ENCODE measurements at regions not wholly inside any gene's neighbourhood (a gene's known extent, or its start where the extent isn't known, plus 50 kb on each side); places are given as distances from the start of the nearest gene placed in this dataset.

DNA sequence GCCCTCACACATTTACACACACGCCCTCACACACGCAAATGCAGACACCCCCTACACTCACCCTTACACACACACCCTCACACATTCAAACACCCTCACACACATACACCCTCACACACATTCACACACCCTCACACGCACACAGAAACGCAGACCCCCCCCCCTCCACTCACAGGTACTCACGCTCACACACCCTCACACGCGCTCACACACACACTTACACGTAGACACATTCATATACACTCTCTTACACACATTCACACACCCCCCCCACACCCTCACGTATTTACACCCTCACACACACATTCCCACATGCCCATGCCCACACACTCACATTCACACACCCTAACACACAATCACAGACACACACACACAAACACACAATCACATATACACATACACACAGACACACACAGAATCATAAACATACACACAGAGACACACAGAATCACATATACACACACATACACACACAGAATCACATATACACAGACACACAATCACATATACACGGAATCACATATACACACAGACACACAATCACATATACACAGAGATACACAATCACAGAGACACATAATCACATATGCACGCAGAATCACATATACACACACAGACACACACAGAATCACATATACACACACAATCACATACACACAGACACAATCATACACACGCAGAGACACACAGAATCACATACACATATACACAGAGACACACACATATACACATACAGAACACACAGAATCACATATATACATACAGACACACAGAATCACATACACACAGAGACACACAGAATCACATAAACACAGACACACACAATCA, 250.1 kb upstream of the RPL38 start:
- DNase-seq (ENCODE audit: low read depth), result no peak

- no peak for DNase-seq (ENCODE audit: low read depth)
These were observed 248.5 kb upstream of the RPL38 start for GRCh38 chr17:73954951-73955350.

DNA sequence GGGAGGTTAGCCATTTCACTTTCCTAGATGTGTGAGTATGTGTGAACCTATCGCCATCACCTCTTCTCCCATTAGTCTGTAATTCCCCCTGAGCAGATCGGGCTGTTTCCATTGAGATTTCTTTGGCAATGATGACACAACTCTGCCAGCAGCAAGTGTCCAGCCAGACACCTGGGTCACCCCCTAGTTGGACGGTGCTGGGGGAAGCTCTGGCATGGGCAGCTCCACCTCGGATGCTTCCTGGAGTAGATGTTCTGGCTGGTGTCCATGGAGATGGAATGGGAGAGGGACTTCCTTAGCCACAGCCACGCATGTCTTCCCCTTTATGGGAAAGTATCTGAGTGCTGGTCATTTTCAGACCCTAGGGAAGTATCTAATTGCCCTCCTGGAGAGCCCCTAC, 247.9 kb upstream of the RPL38 start:
- DNase-seq (ENCODE audit: low read depth), result no peak

DNA sequence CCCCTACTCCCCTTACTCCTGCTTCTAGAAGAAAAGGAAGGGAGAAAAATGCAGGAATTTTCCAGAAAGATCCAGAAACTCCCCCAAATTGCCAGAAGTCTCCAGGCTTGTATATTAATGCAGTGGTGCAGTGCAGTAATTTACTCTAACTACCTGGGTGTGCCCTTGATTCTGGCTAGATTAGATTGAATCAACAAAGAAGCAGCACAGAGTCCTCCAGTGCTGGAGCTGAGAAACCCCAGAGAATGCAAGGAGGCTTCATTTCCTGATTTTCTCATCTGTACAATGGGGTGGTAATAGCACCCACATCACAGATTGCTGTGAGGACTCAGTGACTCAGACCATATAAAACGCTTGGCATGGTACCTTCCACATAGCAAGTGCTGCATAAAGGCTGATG, 247.3 kb upstream of the RPL38 start:
- no peak for DNase-seq (ENCODE audit: low read depth)

DNA sequence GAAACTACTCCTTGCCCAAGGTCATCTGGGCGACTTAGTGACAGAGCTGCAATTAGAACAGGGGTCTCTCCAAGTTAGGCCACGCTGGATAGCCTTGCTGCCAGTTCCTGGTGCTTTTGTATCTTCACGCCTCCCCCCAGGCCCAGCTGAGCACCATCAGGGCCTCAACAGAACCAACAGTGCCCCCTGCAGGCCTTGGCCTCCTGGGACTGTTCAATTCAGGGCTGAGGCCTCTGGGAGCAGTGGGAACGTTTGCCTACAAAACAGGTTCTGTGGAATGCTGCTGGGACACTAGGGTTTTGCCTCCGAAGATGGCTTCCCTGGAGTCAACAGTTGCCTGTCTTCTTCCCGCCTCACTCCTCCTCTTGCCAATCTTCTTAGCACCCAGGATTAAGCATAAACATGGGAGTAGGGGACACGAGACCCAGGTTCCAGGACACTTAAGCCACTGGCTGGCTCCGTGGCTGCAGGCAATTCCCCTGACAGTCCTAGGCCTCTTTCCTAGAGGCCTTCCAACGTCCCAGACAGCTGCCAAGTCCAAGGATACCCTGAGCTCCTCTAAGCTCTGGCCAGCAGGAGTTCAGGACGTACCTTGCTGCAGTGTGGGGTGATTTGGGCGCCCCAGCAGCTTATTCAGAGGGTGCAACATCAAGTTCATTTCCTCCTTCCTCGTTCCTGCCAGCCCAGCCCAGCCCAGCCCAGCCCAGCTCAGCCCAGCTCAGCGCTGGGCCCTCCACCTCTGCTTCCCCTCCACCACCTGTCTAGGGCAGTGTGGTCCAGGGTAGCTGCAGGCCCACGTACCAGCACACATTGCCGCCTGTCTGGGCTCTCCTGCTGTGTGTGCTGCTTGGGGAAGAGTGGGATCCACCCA, 246.6 kb upstream of the RPL38 start:
- DNase-seq (ENCODE audit: low read depth), result no peak

DNA sequence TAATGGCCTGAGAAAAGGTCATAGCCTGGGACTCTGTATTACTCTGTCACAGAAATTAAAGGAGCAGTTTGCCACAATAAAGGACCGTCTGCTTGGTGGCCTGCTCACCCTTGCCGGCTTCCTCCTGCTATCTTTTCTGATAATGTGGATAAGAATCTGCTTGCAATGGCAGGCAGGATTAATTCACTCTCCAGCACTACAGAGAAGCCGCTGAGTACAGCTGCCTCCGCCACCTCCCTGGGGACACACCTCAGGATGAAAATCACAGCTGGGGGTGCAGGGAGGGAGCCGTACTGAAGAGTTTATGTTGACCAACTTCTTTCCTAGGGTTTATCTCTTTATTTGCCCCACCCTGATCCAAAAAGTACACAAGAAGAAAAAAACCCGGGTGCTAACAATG, 245.9 kb upstream of the RPL38 start:
- no peak for DNase-seq (ENCODE audit: low read depth)

- no peak for DNase-seq (ENCODE audit: low read depth)
These were observed 245.0 kb upstream of the RPL38 start for GRCh38 chr17:73958453-73958852.

DNA sequence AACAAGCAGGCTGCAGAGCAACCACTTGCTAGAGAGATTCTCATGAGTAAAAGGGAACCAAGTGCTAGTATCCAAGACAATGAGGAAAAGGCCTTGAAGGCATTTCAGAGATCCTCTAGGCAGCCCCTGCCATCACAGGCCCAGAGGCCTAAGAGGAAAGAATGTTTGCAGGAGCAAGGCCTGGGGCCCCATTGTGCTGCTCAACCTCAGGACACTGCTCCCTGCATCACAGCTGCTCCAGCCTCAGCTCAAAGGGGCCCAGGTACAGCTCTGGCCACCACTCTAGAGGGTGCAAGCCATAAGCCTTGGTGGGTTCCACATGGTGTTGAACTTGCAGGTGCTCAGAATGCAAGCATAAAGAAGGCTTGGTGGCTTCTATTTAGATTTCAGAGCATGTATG, 243.0 kb upstream of the RPL38 start:
- no peak for DNase-seq (ENCODE audit: low read depth)

DNA sequence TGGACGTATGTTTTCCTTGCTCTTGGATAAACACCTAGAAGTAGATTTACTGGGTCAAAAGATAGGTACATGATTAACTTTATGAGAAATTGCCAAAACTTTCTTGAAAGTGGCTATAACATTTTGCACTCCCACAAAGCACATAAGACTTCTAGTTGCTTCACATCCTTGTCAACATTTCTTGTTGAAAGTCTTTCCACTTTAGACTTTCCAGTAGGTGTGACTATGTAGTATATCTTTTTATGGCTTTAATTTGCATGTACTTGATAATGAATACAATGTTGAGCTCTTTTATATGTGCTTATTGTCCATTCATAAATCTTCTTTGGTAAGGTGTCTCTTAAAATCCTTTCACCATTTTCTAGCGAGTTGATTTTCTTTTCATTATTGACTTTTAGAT, 241.2 kb upstream of the RPL38 start:
- no peak for DNase-seq (ENCODE audit: low read depth)

GRCh38 chr17:73968680-73969079, 234.8 kb upstream of the RPL38 start:
- no peak for DNase-seq (ENCODE audit: low read depth)

- no peak for DNase-seq (ENCODE audit: low read depth)
These were observed 233.5 kb upstream of the RPL38 start for GRCh38 chr17:73969956-73970355.

DNA sequence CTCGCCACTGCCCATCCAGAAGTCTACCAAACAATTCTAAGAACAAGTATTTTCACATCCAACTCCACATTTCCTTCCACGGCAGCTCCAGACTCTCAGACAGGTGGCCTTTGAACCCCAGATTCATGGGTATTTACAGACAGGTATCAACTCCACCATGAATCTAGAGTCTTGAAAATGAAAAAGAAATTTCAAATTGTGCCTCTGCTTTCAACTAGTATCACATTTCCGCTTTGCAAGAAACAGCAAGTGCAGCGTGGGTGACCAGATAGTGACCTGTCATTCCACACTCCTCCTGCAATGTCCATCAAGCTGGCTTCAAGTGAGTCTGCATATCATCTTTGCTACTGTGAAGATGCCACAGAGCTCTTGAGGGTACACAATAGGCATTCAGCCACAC, 232.4 kb upstream of the RPL38 start:
- DNase-seq (ENCODE audit: low read depth), result no peak

- no peak for DNase-seq (ENCODE audit: low read depth)
These were observed 231.4 kb upstream of the RPL38 start for GRCh38 chr17:73972056-73972455.

- no peak for DNase-seq (ENCODE audit: low read depth)
These were observed 230.6 kb upstream of the RPL38 start for GRCh38 chr17:73972901-73973300.

GRCh38 chr17:73973586-73974409, 229.7 kb upstream of the RPL38 start:
- no peak for DNase-seq (ENCODE audit: low read depth)

GRCh38 chr17:73974536-73974935, 228.9 kb upstream of the RPL38 start:
- DNase-seq (ENCODE audit: low read depth), result no peak

DNA sequence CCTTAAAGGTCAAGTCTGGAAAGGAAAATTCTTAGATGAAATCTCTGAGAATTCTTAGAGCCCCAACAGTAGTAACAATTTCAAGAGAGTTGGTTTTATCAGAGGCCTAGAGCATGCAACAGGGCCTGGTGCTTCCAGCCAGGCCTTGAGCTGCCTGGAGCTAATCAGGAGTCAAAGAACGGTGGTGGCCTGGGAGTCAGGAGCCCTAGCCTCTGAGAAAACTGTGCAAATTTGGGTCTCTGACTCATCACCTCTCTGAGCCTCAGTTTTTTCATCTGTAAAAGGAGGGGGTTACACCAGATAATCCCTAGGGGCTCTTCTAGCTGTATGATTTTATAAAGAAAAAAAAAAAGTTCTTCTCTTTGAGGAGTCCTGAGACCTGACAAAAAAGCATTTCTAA, 227.3 kb upstream of the RPL38 start:
- no peak for DNase-seq (ENCODE audit: low read depth)

GRCh38 chr17:73976676-73977521, 226.6 kb upstream of the RPL38 start:
- no peak for DNase-seq (ENCODE audit: low read depth)

DNA sequence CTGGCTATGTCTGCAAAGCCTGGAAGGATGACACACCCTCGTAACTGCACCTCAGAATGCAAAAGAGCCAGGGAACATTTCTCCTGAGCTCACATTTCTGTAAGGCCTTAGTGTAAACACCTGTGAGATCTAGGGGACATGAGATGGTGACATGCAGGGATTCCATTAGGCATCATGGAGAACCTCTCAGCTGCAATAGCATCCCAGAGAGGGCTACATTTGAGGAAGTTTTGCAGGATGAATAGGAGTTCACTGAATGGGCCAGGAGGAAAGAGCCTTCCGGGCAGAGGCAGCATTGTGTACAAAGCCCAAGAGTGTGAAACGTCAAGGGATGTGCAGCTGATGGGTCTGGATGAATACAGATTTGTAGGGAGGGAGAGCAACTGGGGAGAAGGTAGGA, 223.0 kb upstream of the RPL38 start:
- DNase-seq (ENCODE audit: low read depth), result no peak

GRCh38 chr17:73982871-73983270, 220.6 kb upstream of the RPL38 start:
- DNase-seq (ENCODE audit: low read depth), result no peak

- DNase-seq (ENCODE audit: low read depth), result no peak
These were observed 219.7 kb upstream of the RPL38 start for GRCh38 chr17:73983621-73984400.

All from GM04503 (cell line).